ENCODE measurements at regions not wholly inside any gene's neighbourhood (a gene's known extent, or its start where the extent isn't known, plus 50 kb on each side); places are given as distances from the start of the nearest gene placed in this dataset.

- no TSS peak for BruUV-seq (replicated peaks)
- no peak overlapping the region for H3K4me3 ChIP-seq (replicated peaks in 1 of 2; ENCODE audit: low read depth in 1 of 2, low read length in 2 of 2)
- TF ChIP-seq EGR1 (IDR thresholded peaks at IDR 0.05; ENCODE audit: low read depth) (no peak), REST (IDR thresholded peaks at IDR 0.05; ENCODE audit: low read depth) (no peak), SP1 (IDR thresholded peaks at IDR 0.05; ENCODE audit: low read depth) (no peak), ZBTB33 (IDR thresholded peaks at IDR 0.05; ENCODE audit: extremely low read depth, insufficient replicate concordance, low read length) (no peak), ZNF274 (IDR thresholded peaks at IDR 0.05; ENCODE audit: low read depth, low read length) (no peak), MAX (IDR thresholded peaks at IDR 0.05) (no peak), YY1 (IDR thresholded peaks at IDR 0.05; ENCODE audit: extremely low read depth, insufficient replicate concordance, low read depth, low read length) (no peak), POLR2A (IDR thresholded peaks at IDR 0.05; ENCODE audit: borderline replicate concordance, extremely low read depth, insufficient read depth, insufficient read length) (no peak), ELF1 (IDR thresholded peaks at IDR 0.05; ENCODE audit: borderline replicate concordance, low read depth) (no peak), CEBPB (IDR thresholded peaks at IDR 0.05; ENCODE audit: low read depth) (no peak), ATF3 (IDR thresholded peaks at IDR 0.05) (no peak), TCF7L2 (IDR thresholded peaks at IDR 0.05; ENCODE audit: borderline replicate concordance, extremely low read depth, insufficient read depth, insufficient read length) (no peak), SRF (IDR thresholded peaks at IDR 0.05; ENCODE audit: low read depth) (no peak), ZFX (IDR thresholded peaks at IDR 0.05) (no peak), EZH2phosphoT487 (IDR thresholded peaks at IDR 0.05; ENCODE audit: borderline replicate concordance) (no peak), POLR2AphosphoS5 (IDR thresholded peaks at IDR 0.05; ENCODE audit: low read depth, low read length) (no peak), FOSL1 (IDR thresholded peaks at IDR 0.05; ENCODE audit: low read depth) (no peak), RAD21 (IDR thresholded peaks at IDR 0.05; ENCODE audit: low read depth) (no peak), CBX3 (IDR thresholded peaks at IDR 0.05; ENCODE audit: low read depth) (no peak)
- ChIA-PET CTCF (no interaction called here), POLR2A (no interaction called here), RAD21 (ENCODE audit: low non-redundant PET in 1 of 2, low total read pairs in 2 of 2, uncharacterized antibody in 2 of 2, unreplicated experiment in 2 of 2) (no interaction called here)
- intact Hi-C loops (cut with micrococcal nuclease): no loop called here
- H3K9me2 ChIP-seq (ENCODE audit: insufficient read depth): no peaks in the 10 kb centered on the region
- H3K27me3 ChIP-seq (ENCODE audit: insufficient read depth, low read length): no peaks in the 10 kb centered on the region
- no peak overlapping the region for H3K9ac ChIP-seq (ENCODE audit: low read length)
- no peak overlapping the region for H3K27ac ChIP-seq (ENCODE audit: low read depth, low read length)
- ATAC-seq (no peak), DNase-seq (ENCODE audit: low read depth, low spot score) (no peak)
- H3K79me2 ChIP-seq (ENCODE audit: insufficient read depth, low read length): no peaks in the 10 kb centered on the region
- no peaks in the 10 kb centered on the region for H3K36me3 ChIP-seq (ENCODE audit: control insufficient read depth in 1 of 2, insufficient read depth in 2 of 2, low read length in 2 of 2)
- H4K20me1 ChIP-seq (ENCODE audit: insufficient read depth): no peaks in the 10 kb centered on the region
- H3K4me2 ChIP-seq (ENCODE audit: low read length): no peak overlapping the region
- H3K9me3 ChIP-seq (ENCODE audit: control insufficient read depth in 1 of 2, insufficient read depth in 1 of 2, low read depth in 1 of 2, low read length in 2 of 2): peaks cover 0 to 4% of the 10 kb centered on the region in 2 experiments; a peak in 1 of 4 replicates
- H3K4me1 ChIP-seq (ENCODE audit: control insufficient read depth in 1 of 2, insufficient read depth in 2 of 2, low read length in 2 of 2): no peaks in the 10 kb centered on the region
- no peak overlapping the region for H2AFZ ChIP-seq (ENCODE audit: low read depth, low read length, poor library complexity, severe bottlenecking)
Observed at GRCh38 chr22:47901911-47902310, 1139.5 kb downstream of the TBC1D22A start.
